Fibroblast of lung (primary cell): ENCODE measurements at regions not wholly inside any gene's neighbourhood (a gene's known extent, or its start where the extent isn't known, plus 50 kb on each side); places are given as distances from the start of the nearest gene placed in this dataset.

Experiments used
- DNase-seq, 2 donors: peaks; one replicate each; pipeline versions ENCODE4 v3.0.0 to v3.0.0-alpha.2; 2010; ENCODE audit warnings: low read depth in 2 of 2
- H2AFZ ChIP-seq: 2 replicates; pipeline ENCODE4 v1.5.1; 2012; ENCODE audit warnings: low read length, control low read depth, inconsistent platforms
- H3K27ac ChIP-seq: 2 replicates; pipeline ENCODE4 v1.5.1; 2011; ENCODE audit warnings: low read length, control low read depth; ENCODE audit not compliant: insufficient read depth
- H3K27me3 ChIP-seq: 2 replicates; pipeline ENCODE4 v1.5.1; 2011; ENCODE audit warnings: mild to moderate bottlenecking, low read length; ENCODE audit not compliant: control insufficient read depth, insufficient read depth
- H3K36me3 ChIP-seq: 2 replicates; pipeline ENCODE4 v1.5.1; 2011; ENCODE audit warnings: low read length; ENCODE audit not compliant: control insufficient read depth, insufficient read depth
- H3K4me1 ChIP-seq: 2 replicates; pipeline ENCODE4 v1.5.1; 2011; ENCODE audit warnings: low read length; ENCODE audit not compliant: control insufficient read depth, insufficient read depth; ENCODE audit errors: extremely low read depth
- H3K4me2 ChIP-seq: 2 replicates; pipeline ENCODE4 v1.5.1; 2011; ENCODE audit warnings: low read length, control low read depth; ENCODE audit not compliant: insufficient read depth; ENCODE audit errors: extremely low read depth
- H3K4me3 ChIP-seq, 4 experiments: fragments of 200-600 bp in 1 of 4; sonication (generic) in 1 of 4; replicated peaks in 1 of 4; 2 replicates each; pipeline ENCODE4 v1.5.1; 2011 to 2016; ENCODE audit warnings: low read length in 4 of 4, low read depth in 3 of 4, mild to moderate bottlenecking in 3 of 4, control low read depth in 2 of 4, inconsistent platforms in 1 of 4, mixed read lengths in 1 of 4; ENCODE audit not compliant: insufficient read depth in 1 of 4; ENCODE audit errors: control extremely low read depth in 1 of 4
- H3K79me2 ChIP-seq: 2 replicates; pipeline ENCODE4 v1.5.1; 2012; ENCODE audit warnings: mild to moderate bottlenecking, low read length, inconsistent platforms; ENCODE audit not compliant: control insufficient read depth, insufficient read depth
- H3K9ac ChIP-seq: 2 replicates; pipeline ENCODE4 v1.5.1; 2011; ENCODE audit warnings: mild to moderate bottlenecking, low read length, control low read depth; ENCODE audit not compliant: insufficient read depth
- H3K9me3 ChIP-seq: 2 replicates; pipeline ENCODE4 v1.5.1; 2012; ENCODE audit warnings: low read depth, low read length; ENCODE audit not compliant: control insufficient read depth, insufficient read depth
- H4K20me1 ChIP-seq: 2 replicates; pipeline ENCODE4 v1.5.1; 2011; ENCODE audit warnings: low read length; ENCODE audit not compliant: control insufficient read depth, insufficient read depth; ENCODE audit errors: extremely low read depth
- CTCF ChIP-seq, 2 donors: IDR thresholded peaks in 1 of 2; conservative IDR thresholded peaks in 1 of 2; 1 replicate in 1 of 2; 2 replicates in 1 of 2; pipeline ENCODE4 v1.5.1; 2011 to 2012; ENCODE audit warnings: low read length in 2 of 2, control low read depth in 1 of 2, inconsistent platforms in 1 of 2, low read depth in 1 of 2, mild to moderate bottlenecking in 1 of 2
- EZH2 ChIP-seq: IDR thresholded peaks from 2 replicates; pipeline ENCODE4 v1.5.1; 2012; ENCODE audit warnings: low read length, control low read depth, mild to moderate bottlenecking; ENCODE audit errors: missing control alignments

GRCh38 chr5:2575292-2575691 is 176.2 kb downstream of the IRX2 start:
- TF ChIP-seq CTCF (conservative IDR thresholded peaks at IDR 0.05 in 1 of 2, IDR thresholded peaks at IDR 0.05 in 1 of 2; ENCODE audit: low read depth in 1 of 2, low read length in 2 of 2) (no peak), EZH2 (no peak)
- Histone ChIP-seq H3K4me2 (no peak overlapping the region), H3K4me3 (no peak overlapping the region), H3K27me3 (no peaks in the 10 kb centered on the region), H3K9ac (no peak overlapping the region), H3K9me3 (no peaks in the 10 kb centered on the region), H4K20me1 (no peaks in the 10 kb centered on the region), H3K4me1 (no peaks in the 10 kb centered on the region), H3K36me3 (no peaks in the 10 kb centered on the region), H3K27ac (no peak overlapping the region), H3K79me2 (no peaks in the 10 kb centered on the region), H2AFZ (no peak overlapping the region)
- DNase-seq, result no peak

- Histone ChIP-seq H3K4me1 (no peaks in the 10 kb centered on the region), H3K27me3 (no peaks in the 10 kb centered on the region), H2AFZ (no peak overlapping the region), H3K9me3 (no peaks in the 10 kb centered on the region), H3K79me2 (no peaks in the 10 kb centered on the region), H3K9ac (no peak overlapping the region), H3K27ac (no peak overlapping the region), H3K36me3 (no peaks in the 10 kb centered on the region), H3K4me3 (no peak overlapping the region), H3K4me2 (no peak overlapping the region), H4K20me1 (no peaks in the 10 kb centered on the region)
- no peak for DNase-seq
- TF ChIP-seq CTCF (conservative IDR thresholded peaks at IDR 0.05 in 1 of 2, IDR thresholded peaks at IDR 0.05 in 1 of 2; ENCODE audit: low read depth in 1 of 2, low read length in 2 of 2) (no peak), EZH2 (no peak)
Measured at GRCh38 chr5:2574155-2574554, 177.3 kb downstream of the IRX2 start.

GRCh38 chr5:2570586-2570985 is 180.9 kb downstream of the IRX2 start:
- no peak overlapping the region for H3K27ac ChIP-seq
- no peak overlapping the region for H3K9ac ChIP-seq
- H2AFZ ChIP-seq, result no peak overlapping the region
- no peak overlapping the region for H3K4me2 ChIP-seq
- H3K4me1 ChIP-seq, result no peaks in the 10 kb centered on the region
- no peak overlapping the region for H3K4me3 ChIP-seq
- H3K79me2 ChIP-seq, result no peaks in the 10 kb centered on the region
- no peaks in the 10 kb centered on the region for H3K9me3 ChIP-seq
- DNase-seq, result no peak
- no peak for TF ChIP-seq CTCF (conservative IDR thresholded peaks at IDR 0.05 in 1 of 2, IDR thresholded peaks at IDR 0.05 in 1 of 2; ENCODE audit: low read depth in 1 of 2, low read length in 2 of 2)
- TF ChIP-seq EZH2, result no peak
- no peaks in the 10 kb centered on the region for H3K27me3 ChIP-seq
- H4K20me1 ChIP-seq, result no peaks in the 10 kb centered on the region
- no peaks in the 10 kb centered on the region for H3K36me3 ChIP-seq
